Endothelial cell of umbilical vein (primary cell): ENCODE measurements at regions not wholly inside any gene's neighbourhood (a gene's known extent, or its start where the extent isn't known, plus 50 kb on each side); places are given as distances from the start of the nearest gene placed in this dataset.

Experiments used
- BruUV-seq: library from RNA; stranded (reverse); fragments of 400-500 nt; replicated peaks from 2 replicates; lab custom pipeline; 2021; lab: Mats Ljungman, UMichigan
- CTCF ChIA-PET: fragments of 300-600, 350-600 bp; sonication (Branson Sonifier 250); formaldehyde crosslinking; loops from one replicate; lab custom pipeline; 2021; ENCODE audit warnings: antibody characterized with exemption, inconsistent platforms; lab: Charles Lee
- POLR2A ChIA-PET: fragments of 300-600, 350-600 bp; sonication (Branson Sonifier 250); formaldehyde crosslinking; loops from one replicate; lab custom pipeline; 2021; ENCODE audit warnings: antibody characterized with exemption, inconsistent platforms; lab: Charles Lee
- DNase-seq: peaks from one replicate; pipeline ENCODE4 v3.0.0-alpha.2; 2011; ENCODE audit warnings: low read depth, low spot score
- FAIRE-seq: peaks from 2 replicates; lab custom pipeline; 2011; peaks lifted over from hg19 to GRCh38; lab: Jason Lieb, UNC
- H2AFZ ChIP-seq: 2 replicates; pipeline ENCODE4 v1.6.0; 2012; ENCODE audit warnings: low read depth, low read length, control low read depth, inconsistent platforms
- H3K27ac ChIP-seq: 2 replicates; pipeline ENCODE4 v1.5.1; 2011; ENCODE audit warnings: low read depth, mild to moderate bottlenecking, control low read depth, low read length, moderate library complexity; ENCODE audit not compliant: insufficient read depth
- H3K27me3 ChIP-seq, 2 experiments: 2 replicates each; pipeline versions ENCODE4 v1.6.0 to v1.6.1; 2011; ENCODE audit warnings: low read length in 2 of 2, mixed read lengths in 1 of 2; ENCODE audit not compliant: control insufficient read depth in 2 of 2, insufficient read depth in 2 of 2
- H3K36me3 ChIP-seq, 2 experiments: 2 replicates in 1 of 2; 3 replicates in 1 of 2; pipeline ENCODE4 v1.5.1; 2011; ENCODE audit warnings: low read length in 2 of 2, mild to moderate bottlenecking in 1 of 2, moderate library complexity in 1 of 2; ENCODE audit not compliant: control insufficient read depth in 2 of 2, insufficient read depth in 2 of 2; ENCODE audit errors: extremely low read depth in 1 of 2
- H3K4me1 ChIP-seq: 3 replicates; pipeline ENCODE4 v1.5.1; 2011; ENCODE audit warnings: mild to moderate bottlenecking, low read length; ENCODE audit not compliant: control insufficient read depth, insufficient read depth; ENCODE audit errors: extremely low read depth
- H3K4me2 ChIP-seq: 2 replicates; pipeline ENCODE4 v1.6.1; 2011; ENCODE audit warnings: low read length, control low read depth, mixed read lengths; ENCODE audit not compliant: insufficient read depth
- H3K4me3 ChIP-seq, 3 experiments: fragments of 200-600 bp in 1 of 3; sonication (generic), shearing (Covaris generic) in 1 of 3; replicated peaks in 1 of 3; 2 replicates each; pipeline ENCODE4 v1.5.1; 2011 to 2016; ENCODE audit warnings: control low read depth in 3 of 3, low read length in 3 of 3, mild to moderate bottlenecking in 2 of 3, inconsistent platforms in 1 of 3, low read depth in 1 of 3, moderate library complexity in 1 of 3; ENCODE audit not compliant: insufficient read depth in 1 of 3
- H3K79me2 ChIP-seq: 2 replicates; pipeline ENCODE4 v1.6.0; 2012; ENCODE audit warnings: low read length, inconsistent platforms; ENCODE audit not compliant: control insufficient read depth, insufficient read depth
- H3K9ac ChIP-seq: replicated peaks from 2 replicates; pipeline ENCODE3; 2011; ENCODE audit warnings: low read length, control low read depth; ENCODE audit not compliant: insufficient read depth; ENCODE audit errors: extremely low read depth
- H3K9me1 ChIP-seq: replicated peaks from 3 replicates; pipeline ENCODE4 v1.6.0; 2011; ENCODE audit warnings: mild to moderate bottlenecking, low read length; ENCODE audit not compliant: control insufficient read depth, insufficient read depth; ENCODE audit errors: extremely low read depth
- H3K9me3 ChIP-seq: replicated peaks from 2 replicates; pipeline ENCODE4 v1.5.1; 2012; ENCODE audit warnings: low read length, inconsistent platforms; ENCODE audit not compliant: control insufficient read depth, insufficient read depth
- H4K20me1 ChIP-seq: replicated peaks from 2 replicates; pipeline ENCODE3; 2011; ENCODE audit warnings: mild to moderate bottlenecking, low read length; ENCODE audit not compliant: control insufficient read depth, insufficient read depth; ENCODE audit errors: extremely low read depth
- CTCF ChIP-seq, 2 donors: IDR thresholded peaks; 1 replicate in 1 of 2; 2 replicates in 1 of 2; pipeline ENCODE4 v1.5.1; 2011; ENCODE audit warnings: low read length in 2 of 2, mild to moderate bottlenecking in 2 of 2, moderate library complexity in 2 of 2, control low read depth in 1 of 2, inconsistent platforms in 1 of 2, low read depth in 1 of 2; ENCODE audit not compliant: insufficient read depth in 1 of 2; ENCODE audit errors: extremely low read depth in 1 of 2
- EZH2 ChIP-seq: IDR thresholded peaks from 2 replicates; pipeline ENCODE4 v1.6.1; 2012; ENCODE audit warnings: borderline replicate concordance, low read depth, mild to moderate bottlenecking, moderate library complexity, low read length, inconsistent platforms; ENCODE audit not compliant: severe bottlenecking
- FOS ChIP-seq: IDR thresholded peaks from 2 replicates; pipeline ENCODE4 v1.6.1; 2011; ENCODE audit warnings: mild to moderate bottlenecking, low read length, moderate library complexity, borderline replicate concordance; ENCODE audit not compliant: insufficient read depth
- GATA2 ChIP-seq: IDR thresholded peaks from 2 replicates; pipeline ENCODE4 v1.7.0; 2011; ENCODE audit warnings: low read depth, mild to moderate bottlenecking, moderate library complexity, mixed read lengths, low read length; ENCODE audit not compliant: insufficient read length, insufficient read depth
- JUN ChIP-seq: IDR thresholded peaks from 2 replicates; pipeline ENCODE4 v1.6.1; 2011; ENCODE audit warnings: borderline replicate concordance, low read depth; ENCODE audit not compliant: insufficient read length, insufficient read depth
- MAX ChIP-seq: IDR thresholded peaks from 2 replicates; pipeline ENCODE4 v1.6.1; 2011; ENCODE audit not compliant: insufficient read depth, insufficient read length
- MYC ChIP-seq: IDR thresholded peaks from one replicate; pipeline ENCODE4 v1.6.1; 2011; ENCODE audit warnings: mild to moderate bottlenecking, low read depth, low read length
- POLR2A ChIP-seq: IDR thresholded peaks from 2 replicates; pipeline ENCODE4 v1.6.1; 2012; ENCODE audit warnings: low read depth, mild to moderate bottlenecking, control low read depth, low read length
- POLR2AphosphoS5 ChIP-seq: IDR thresholded peaks from 2 replicates; pipeline ENCODE4 v1.6.1; 2012; ENCODE audit warnings: low read depth, mild to moderate bottlenecking, control low read depth, low read length, moderate library complexity; ENCODE audit not compliant: insufficient read depth
- dilution Hi-C: fragments of 300-500 bp; cut with MboI; formaldehyde crosslinking; loops from one replicate; pipeline ENCODE4 v1.15.0; 2019; ENCODE audit warnings: low sequenced_read_pairs; ENCODE audit not compliant: extremely low pct_ligation_motif_present
- intact Hi-C: fragments of 100-400 bp; cut with micrococcal nuclease; formaldehyde crosslinking; loops from one replicate; pipeline ENCODE4 v1.10.0; 2022

DNA sequence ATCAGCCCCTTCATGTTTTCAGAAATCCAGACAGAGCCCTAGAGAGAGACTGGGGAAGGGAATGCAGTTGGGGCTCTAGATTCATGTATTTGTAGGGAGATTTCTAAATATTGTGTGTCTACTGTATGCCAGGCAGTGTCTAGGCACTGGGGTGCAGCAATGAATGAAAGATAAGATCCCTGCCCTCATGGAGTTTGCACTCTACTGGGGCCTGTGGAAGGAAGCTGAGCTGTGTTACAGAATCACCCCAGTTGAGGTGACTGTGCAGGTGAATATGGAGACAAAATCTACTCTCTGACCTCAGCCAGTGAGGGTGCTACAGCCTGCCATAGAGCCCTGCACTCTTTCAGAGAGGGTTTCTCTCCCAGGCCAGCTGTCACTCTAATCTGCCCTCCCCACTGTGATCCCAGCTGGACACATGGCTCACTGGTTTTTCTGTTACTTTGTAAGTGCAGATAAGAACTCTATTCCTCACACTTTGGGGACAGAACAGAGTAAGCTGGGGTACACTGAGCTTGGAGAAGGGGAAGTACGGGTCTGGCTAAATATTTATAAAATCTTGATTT, 69.2 kb upstream of the E2F3 start:
- Histone ChIP-seq H3K36me3 (no peaks in the 10 kb centered on the region), H3K4me2 (no peak overlapping the region), H3K9me1 (no peaks in the 10 kb centered on the region), H3K4me3 (no peak overlapping the region), H3K27me3 (peaks cover 1 to 2% of the 10 kb centered on the region in 2 experiments), H3K79me2 (no peaks in the 10 kb centered on the region), H3K27ac (no peak overlapping the region), H4K20me1 (no peaks in the 10 kb centered on the region), H3K9ac (no peak overlapping the region), H3K4me1 (no peaks in the 10 kb centered on the region), H2AFZ (no peak overlapping the region), H3K9me3 (no peaks in the 10 kb centered on the region)
- FAIRE-seq (no peak), DNase-seq (no peak)
- BruUV-seq = no TSS peak
- CTCF ChIA-PET = interaction anchor here (1.2 kb wide), 1 partner anchor 43 kb away, joined by 3 read pairs; no protein-coding TSS in a partner anchor
- dilution Hi-C loops (no loop called here), intact Hi-C loops (no loop called here)
- TF ChIP-seq POLR2AphosphoS5 = no peak
- TF ChIP-seq JUN = no peak
- TF ChIP-seq FOS = no peak
- no peak for TF ChIP-seq GATA2
- TF ChIP-seq EZH2 = no peak
- TF ChIP-seq POLR2A = no peak
- no peak for TF ChIP-seq MYC
- TF ChIP-seq MAX = no peak
- no peak for TF ChIP-seq CTCF (IDR thresholded peaks at IDR 0.05; ENCODE audit: extremely low read depth in 1 of 2, insufficient read depth in 1 of 2, low read depth in 1 of 2, low read length in 2 of 2)
- POLR2A ChIA-PET = no interaction called here
